Ishikawa (cell line): ENCODE measurements at regions not wholly inside any gene's neighbourhood (a gene's known extent, or its start where the extent isn't known, plus 50 kb on each side); places are given as distances from the start of the nearest gene placed in this dataset.

Source experiments
- CEBPB ChIP-seq: IDR thresholded peaks from 2 replicates; pipeline ENCODE4 v1.6.1; 2012
- CREB1 ChIP-seq: IDR thresholded peaks from 2 replicates; pipeline ENCODE4 v1.6.1; 2012; ENCODE audit warnings: low read depth
- EGR1 ChIP-seq: IDR thresholded peaks from 2 replicates; pipeline ENCODE4 v1.6.1; 2012
- EP300 ChIP-seq: IDR thresholded peaks from 2 replicates; pipeline ENCODE4 v1.6.1; 2012; ENCODE audit warnings: borderline replicate concordance
- FOXM1 ChIP-seq: IDR thresholded peaks from 2 replicates; pipeline ENCODE4 v1.6.1; 2012; ENCODE audit warnings: low read depth, borderline replicate concordance
- NFIC ChIP-seq: IDR thresholded peaks from 2 replicates; pipeline ENCODE4 v1.6.1; 2012
- RAD21 ChIP-seq: IDR thresholded peaks from 2 replicates; pipeline ENCODE4 v1.6.1; 2012; ENCODE audit warnings: low read depth
- TAF1 ChIP-seq: IDR thresholded peaks from 2 replicates; pipeline ENCODE4 v1.6.1; 2012; ENCODE audit warnings: low read depth, mild to moderate bottlenecking
- TEAD4 ChIP-seq: IDR thresholded peaks from 2 replicates; pipeline ENCODE4 v1.6.1; 2012
- YY1 ChIP-seq: IDR thresholded peaks from 2 replicates; pipeline ENCODE4 v1.6.1; 2012; ENCODE audit warnings: low read depth
- ZBTB7A ChIP-seq: IDR thresholded peaks from 2 replicates; pipeline ENCODE4 v1.6.1; 2012; ENCODE audit warnings: low read depth
- TF ChIP-seq, protein P1 (sequence below): IDR thresholded peaks from 2 replicates; pipeline ENCODE4 v1.6.1; 2012
- TF ChIP-seq, protein P2 (sequence below): IDR thresholded peaks from 2 replicates; pipeline ENCODE4 v1.6.1; 2012; ENCODE audit warnings: low read depth, mild to moderate bottlenecking
- TF ChIP-seq, protein P3 (sequence below): IDR thresholded peaks from 2 replicates; pipeline ENCODE4 v1.6.1; 2012

DNA sequence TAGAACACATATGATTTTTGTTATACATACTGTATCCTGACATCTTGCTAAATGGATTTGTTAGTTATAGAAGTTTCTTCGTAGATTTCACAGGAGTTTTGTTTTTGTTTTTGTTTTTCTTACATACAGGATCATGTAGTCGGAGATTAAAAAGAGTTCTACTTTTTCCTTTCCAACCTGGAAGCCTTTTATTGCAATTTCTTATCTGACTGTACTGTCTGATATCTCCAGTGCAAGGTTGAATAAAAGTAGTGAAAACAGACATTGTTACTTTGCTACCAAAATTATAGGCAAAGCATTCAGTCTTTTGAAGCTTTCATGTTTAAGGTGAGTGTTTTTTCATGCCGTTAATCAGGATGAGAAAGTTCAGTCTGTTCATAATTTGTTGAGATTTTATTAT lies 117.4 kb upstream of the PRSS3 start:
- TF ChIP-seq FOXM1 (no peak), YY1 (no peak), TEAD4 (no peak), EP300 (no peak), CEBPB (no peak), RAD21 (no peak), ZBTB7A (no peak), CREB1 (no peak), EGR1 (no peak), TAF1 (no peak), NFIC (no peak)
- TF ChIP-seq, protein P1, sequence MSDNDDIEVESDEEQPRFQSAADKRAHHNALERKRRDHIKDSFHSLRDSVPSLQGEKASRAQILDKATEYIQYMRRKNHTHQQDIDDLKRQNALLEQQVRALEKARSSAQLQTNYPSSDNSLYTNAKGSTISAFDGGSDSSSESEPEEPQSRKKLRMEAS: no peak
- TF ChIP-seq, protein P2, sequence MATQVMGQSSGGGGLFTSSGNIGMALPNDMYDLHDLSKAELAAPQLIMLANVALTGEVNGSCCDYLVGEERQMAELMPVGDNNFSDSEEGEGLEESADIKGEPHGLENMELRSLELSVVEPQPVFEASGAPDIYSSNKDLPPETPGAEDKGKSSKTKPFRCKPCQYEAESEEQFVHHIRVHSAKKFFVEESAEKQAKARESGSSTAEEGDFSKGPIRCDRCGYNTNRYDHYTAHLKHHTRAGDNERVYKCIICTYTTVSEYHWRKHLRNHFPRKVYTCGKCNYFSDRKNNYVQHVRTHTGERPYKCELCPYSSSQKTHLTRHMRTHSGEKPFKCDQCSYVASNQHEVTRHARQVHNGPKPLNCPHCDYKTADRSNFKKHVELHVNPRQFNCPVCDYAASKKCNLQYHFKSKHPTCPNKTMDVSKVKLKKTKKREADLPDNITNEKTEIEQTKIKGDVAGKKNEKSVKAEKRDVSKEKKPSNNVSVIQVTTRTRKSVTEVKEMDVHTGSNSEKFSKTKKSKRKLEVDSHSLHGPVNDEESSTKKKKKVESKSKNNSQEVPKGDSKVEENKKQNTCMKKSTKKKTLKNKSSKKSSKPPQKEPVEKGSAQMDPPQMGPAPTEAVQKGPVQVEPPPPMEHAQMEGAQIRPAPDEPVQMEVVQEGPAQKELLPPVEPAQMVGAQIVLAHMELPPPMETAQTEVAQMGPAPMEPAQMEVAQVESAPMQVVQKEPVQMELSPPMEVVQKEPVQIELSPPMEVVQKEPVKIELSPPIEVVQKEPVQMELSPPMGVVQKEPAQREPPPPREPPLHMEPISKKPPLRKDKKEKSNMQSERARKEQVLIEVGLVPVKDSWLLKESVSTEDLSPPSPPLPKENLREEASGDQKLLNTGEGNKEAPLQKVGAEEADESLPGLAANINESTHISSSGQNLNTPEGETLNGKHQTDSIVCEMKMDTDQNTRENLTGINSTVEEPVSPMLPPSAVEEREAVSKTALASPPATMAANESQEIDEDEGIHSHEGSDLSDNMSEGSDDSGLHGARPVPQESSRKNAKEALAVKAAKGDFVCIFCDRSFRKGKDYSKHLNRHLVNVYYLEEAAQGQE: no peak
- TF ChIP-seq, protein P3, sequence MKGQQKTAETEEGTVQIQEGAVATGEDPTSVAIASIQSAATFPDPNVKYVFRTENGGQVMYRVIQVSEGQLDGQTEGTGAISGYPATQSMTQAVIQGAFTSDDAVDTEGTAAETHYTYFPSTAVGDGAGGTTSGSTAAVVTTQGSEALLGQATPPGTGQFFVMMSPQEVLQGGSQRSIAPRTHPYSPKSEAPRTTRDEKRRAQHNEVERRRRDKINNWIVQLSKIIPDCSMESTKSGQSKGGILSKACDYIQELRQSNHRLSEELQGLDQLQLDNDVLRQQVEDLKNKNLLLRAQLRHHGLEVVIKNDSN: no peak
